ENCODE measurements at regions not wholly inside any gene's neighbourhood (a gene's known extent, or its start where the extent isn't known, plus 50 kb on each side); places are given as distances from the start of the nearest gene placed in this dataset.

DNA sequence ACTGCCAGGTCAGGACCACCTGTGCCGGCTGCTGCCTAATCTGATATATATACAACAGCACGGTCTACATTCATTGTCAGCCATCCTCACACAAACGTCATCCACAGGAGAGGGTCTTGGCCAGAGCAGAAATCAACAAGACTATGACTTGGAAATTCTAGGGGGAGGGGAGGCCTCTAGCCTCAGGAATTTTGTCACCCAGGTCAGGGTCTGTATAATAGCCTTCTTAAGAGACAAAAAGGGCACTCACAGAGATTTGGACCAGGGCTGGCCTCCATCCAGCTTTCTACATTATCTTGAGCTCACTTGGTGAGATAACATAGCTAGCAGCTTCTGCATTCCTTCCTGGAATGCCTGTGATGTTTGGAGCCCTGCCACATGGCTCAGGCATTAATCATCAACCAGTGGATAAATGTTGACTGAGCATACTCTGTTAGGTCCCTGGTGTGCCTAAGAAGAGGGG lies 50.4 kb upstream of the CTIF start:
- DNase-seq (ENCODE audit: low spot score), result peak; percentile 88

DNA sequence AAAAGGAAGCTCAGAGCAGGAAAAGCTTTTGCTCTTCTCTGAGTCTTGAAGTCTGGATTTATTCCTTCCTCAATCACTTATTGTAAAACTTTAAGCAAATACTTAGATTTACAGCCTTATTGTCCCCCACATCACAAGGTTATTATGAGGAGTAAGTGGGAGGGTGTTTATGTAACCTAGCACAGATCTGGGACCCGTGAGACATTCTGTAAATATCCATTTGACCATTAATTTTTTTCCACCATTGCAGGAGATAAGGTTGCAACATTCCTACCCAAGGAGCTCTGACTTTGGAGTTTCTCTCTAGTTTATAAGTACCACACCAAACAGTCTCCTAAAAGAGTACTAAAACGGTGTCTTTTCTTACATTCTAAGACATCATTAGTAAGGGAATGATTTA lies 52.1 kb upstream of the CTIF start:
- peak; percentile 40 for DNase-seq (ENCODE audit: low spot score)

DNA sequence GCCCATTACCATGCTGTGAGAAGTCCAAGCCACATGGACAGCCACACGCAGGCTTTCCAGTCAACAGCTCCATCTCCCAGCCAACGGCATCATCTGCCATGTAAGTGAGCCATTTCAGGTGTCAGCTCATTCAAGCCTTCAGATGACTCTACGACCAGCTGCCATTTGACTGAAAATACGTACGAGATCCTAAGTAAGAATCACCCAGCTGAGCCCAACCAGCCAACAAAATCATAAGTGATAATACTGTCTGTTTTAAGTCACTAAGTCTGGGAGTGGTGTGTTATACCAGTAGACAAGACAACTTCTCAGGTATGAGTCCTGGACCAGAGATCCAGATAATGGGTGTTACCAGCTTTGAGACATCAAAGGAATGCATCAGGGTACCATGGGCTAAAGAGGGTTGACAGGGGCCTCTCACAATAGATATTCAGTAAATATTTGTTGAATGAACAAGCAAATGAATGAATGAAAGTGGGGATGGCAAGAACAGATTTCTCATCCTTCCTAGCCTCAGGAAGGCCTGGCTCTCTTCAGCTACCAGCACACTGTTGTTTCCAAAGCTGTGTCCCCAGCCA lies 52.9 kb upstream of the CTIF start:
- DNase-seq (ENCODE audit: low spot score), result no peak

GRCh38 chr18:48481092-48481491 lies 57.7 kb upstream of the CTIF start:
- no peak for DNase-seq (ENCODE audit: low spot score)

GRCh38 chr18:48479531-48479930 lies 59.3 kb upstream of the CTIF start:
- DNase-seq (ENCODE audit: low spot score), result no peak

- no peak for DNase-seq (ENCODE audit: low spot score)
Observed at GRCh38 chr18:48477348-48477747, 61.5 kb upstream of the CTIF start.

GRCh38 chr18:48476550-48476917 lies 62.3 kb upstream of the CTIF start:
- DNase-seq (ENCODE audit: low spot score), result no peak

- DNase-seq (ENCODE audit: low spot score), result peak; percentile 81
Observed at GRCh38 chr18:48475635-48476549, 62.9 kb upstream of the CTIF start.

GRCh38 chr18:48473816-48474215 lies 64.6 kb upstream of the ZBTB7C start:
- DNase-seq (ENCODE audit: low spot score), result no peak

GRCh38 chr18:48472610-48473009 lies 63.4 kb upstream of the ZBTB7C start:
- DNase-seq (ENCODE audit: low spot score), result no peak

DNA sequence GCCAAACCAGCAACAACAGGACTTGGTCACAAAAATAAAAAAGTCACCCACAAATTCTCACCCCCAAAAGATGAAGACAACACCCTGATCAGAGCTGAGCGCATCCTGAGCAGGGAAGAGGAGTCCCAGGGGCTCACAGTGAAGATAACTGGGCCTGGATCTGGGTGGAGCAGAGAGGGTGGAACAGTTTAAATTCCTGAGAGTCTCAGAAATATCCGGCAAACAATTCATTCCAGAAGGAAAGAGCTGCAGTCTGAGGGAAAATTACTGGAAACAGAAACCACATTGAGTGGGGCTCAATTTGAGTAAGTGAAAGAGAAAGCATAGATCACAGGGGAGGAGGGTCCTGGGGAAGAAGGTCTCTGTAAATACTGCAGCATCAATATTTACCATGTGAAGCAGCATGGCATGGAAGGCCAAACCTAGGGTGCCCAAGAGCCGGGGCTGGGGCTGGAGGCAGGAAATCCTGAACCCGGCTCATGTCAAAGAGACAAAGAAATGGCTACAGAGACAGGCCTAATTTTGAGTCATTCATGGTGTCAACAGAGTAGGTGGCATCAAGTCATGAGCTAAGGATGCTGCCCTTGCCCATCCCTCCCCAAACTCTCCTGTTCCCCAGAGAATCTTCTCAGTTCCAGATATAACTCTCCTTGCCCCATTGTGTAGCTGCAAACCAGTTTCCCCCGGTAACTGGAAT lies 61.4 kb upstream of the ZBTB7C start:
- peak; percentile 79 for DNase-seq (ENCODE audit: low spot score)

GRCh38 chr18:48468151-48468550 lies 59.0 kb upstream of the ZBTB7C start:
- DNase-seq (ENCODE audit: low spot score), result no peak

DNA sequence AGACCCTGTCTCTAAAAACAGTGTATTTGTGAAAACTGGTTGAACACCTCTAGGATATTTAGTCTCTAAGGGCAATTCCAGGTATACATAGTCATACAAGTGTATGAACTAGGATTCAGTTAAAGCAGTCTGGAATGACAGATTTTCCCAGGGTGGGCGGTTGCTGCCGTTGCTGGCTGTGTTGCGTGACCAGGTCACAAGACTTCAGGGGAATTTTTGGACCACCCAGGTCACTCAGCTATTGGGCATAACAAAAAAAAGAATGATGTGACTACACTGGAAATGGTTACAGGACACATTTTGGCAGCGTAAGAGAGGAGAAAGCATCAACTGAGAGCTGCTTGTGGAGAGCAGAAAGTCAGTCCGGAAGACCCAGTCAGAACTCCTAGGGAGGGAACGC lies 58.0 kb upstream of the ZBTB7C start:
- DNase-seq (ENCODE audit: low spot score), result no peak

- no peak for DNase-seq (ENCODE audit: low spot score)
Observed at GRCh38 chr18:48462510-48462909, 53.3 kb upstream of the ZBTB7C start.

DNA sequence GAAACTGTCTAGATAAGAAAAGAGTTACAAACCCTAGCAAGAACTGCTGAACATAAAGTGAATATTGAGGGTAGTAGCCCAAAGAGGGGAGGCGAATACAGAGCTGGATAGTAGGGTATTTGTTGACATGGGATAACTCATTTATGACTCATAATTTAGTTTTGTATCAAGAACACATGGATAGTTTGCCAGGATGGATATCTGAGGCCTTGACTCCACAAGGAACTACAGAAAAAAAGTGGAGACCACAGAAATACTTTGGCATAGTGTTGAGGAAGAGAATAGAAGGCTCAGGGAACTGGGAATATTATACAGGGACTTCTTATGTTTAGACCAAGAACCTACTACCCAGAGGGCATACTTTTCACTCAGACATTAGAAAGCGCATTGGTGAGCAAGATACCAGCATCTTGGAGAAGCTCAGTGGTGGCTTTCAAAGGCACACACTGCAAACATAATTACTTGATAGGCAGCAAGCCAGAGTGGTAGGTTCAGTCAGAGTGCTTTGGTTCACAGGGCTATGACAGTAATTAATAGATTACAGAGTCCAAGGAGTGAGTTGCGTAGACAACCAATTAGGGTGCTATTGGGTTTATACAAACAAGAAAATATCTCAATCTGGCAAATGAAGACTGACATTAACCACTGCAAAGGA lies 51.9 kb upstream of the ZBTB7C start:
- no peak for DNase-seq (ENCODE audit: low spot score)

GRCh38 chr18:48459465-48459864 lies 50.3 kb upstream of the ZBTB7C start:
- no peak for DNase-seq (ENCODE audit: low spot score)

DNA sequence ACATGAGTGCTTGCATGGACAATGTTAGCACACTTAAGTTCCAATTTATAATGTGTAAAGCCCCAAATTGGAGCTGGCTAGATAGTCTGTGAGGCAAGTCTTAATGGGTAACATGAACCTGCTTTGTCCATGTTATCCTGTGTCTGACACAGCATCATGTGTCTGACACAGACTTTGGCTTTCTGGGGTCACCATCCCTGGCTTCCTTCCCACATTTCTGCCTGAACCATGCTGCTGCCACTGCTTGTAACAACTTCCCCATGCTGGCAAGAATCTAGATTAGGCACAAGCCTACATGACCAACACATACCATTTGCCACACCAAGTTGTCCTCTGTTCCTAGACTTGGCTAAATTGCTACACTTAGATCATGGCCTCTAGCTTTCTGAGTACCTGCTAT lies 49.8 kb upstream of the ZBTB7C start:
- no peak for DNase-seq (ENCODE audit: low spot score)

Measured in AG08395 (cell line).